HEK293 (cell line): ENCODE measurements at regions not wholly inside any gene's neighbourhood (a gene's known extent, or its start where the extent isn't known, plus 50 kb on each side); places are given as distances from the start of the nearest gene placed in this dataset.

Source experiments
- CTCF ChIA-PET: fragments of 350-600 bp; formaldehyde crosslinking; extraction: SDS; loops from one replicate; lab custom pipeline; 2021; ENCODE audit warnings: antibody characterized with exemption; lab: Yijun Ruan, JAX
- POLR2A ChIA-PET: fragments of 300-600 bp; formaldehyde crosslinking; extraction: SDS; loops from one replicate; lab custom pipeline; 2020; ENCODE audit warnings: antibody characterized with exemption, inconsistent platforms; lab: Yijun Ruan, JAX
- H3K27ac ChIP-seq: fragments of 200-500 bp; sonication (Bioruptor generic); 2 replicates; pipeline ENCODE4 v1.5.1; 2014; ENCODE audit warnings: low read depth, low read length, control low read depth, inconsistent platforms; ENCODE audit errors: extremely low read depth
- H3K36me3 ChIP-seq, 2 experiments: fragments of 200-500 bp in 1 of 2; sonication (Bioruptor generic) in 1 of 2; 1 replicate in 1 of 2; 2 replicates in 1 of 2; pipeline ENCODE4 v1.5.1; 2014 to 2017; ENCODE audit warnings: inconsistent platforms in 2 of 2, low read length in 2 of 2; ENCODE audit not compliant: control insufficient read depth in 2 of 2, insufficient read depth in 1 of 2
- H3K4me1 ChIP-seq: fragments of 200-500 bp; sonication (Bioruptor generic); 2 replicates; pipeline ENCODE4 v1.5.1; 2014; ENCODE audit warnings: mild to moderate bottlenecking, low read length, inconsistent platforms; ENCODE audit not compliant: control insufficient read depth, insufficient read depth
- H3K4me3 ChIP-seq: 2 replicates; pipeline ENCODE4 v1.5.1; 2011; ENCODE audit warnings: low read depth, mild to moderate bottlenecking, control low read depth, low read length, moderate library complexity
- H3K9me3 ChIP-seq: fragments of 200-500 bp; sonication (Bioruptor generic); 2 replicates; pipeline ENCODE4 v1.5.1; 2014; ENCODE audit warnings: low read depth, low read length, inconsistent platforms; ENCODE audit not compliant: control insufficient read depth, insufficient read depth
- TCF7L2 ChIP-seq: IDR thresholded peaks from 2 replicates; pipeline ENCODE4 v1.6.1; 2011; ENCODE audit warnings: low read depth, mild to moderate bottlenecking, inconsistent platforms, low read length, moderate library complexity, borderline replicate concordance
- ZBTB1 ChIP-seq: fragments of 450-650 bp; formaldehyde crosslinking; IDR thresholded peaks from 2 replicates; pipeline ENCODE4 v1.5.1; 2016; ENCODE audit warnings: missing biosample characterization, missing genetic modification characterization
- ZFP37 ChIP-seq: fragments of 450-650 bp; formaldehyde crosslinking; IDR thresholded peaks from 2 replicates; pipeline ENCODE4 v1.5.1; 2016; ENCODE audit warnings: missing biosample characterization, missing genetic modification characterization
- ZFP41 ChIP-seq: fragments of 450-650 bp; formaldehyde crosslinking; IDR thresholded peaks from 2 replicates; pipeline ENCODE4 v1.5.1; 2016; ENCODE audit warnings: missing biosample characterization, missing genetic modification characterization, borderline replicate concordance
- ZNF112 ChIP-seq: fragments of 450-650 bp; formaldehyde crosslinking; IDR thresholded peaks from 2 replicates; pipeline ENCODE4 v1.5.0; 2017; ENCODE audit warnings: missing biosample characterization, missing genetic modification characterization
- ZNF19 ChIP-seq: fragments of 450-650 bp; formaldehyde crosslinking; IDR thresholded peaks from 2 replicates; pipeline ENCODE4; 2016; ENCODE audit warnings: missing biosample characterization, missing genetic modification characterization, low read depth
- ZNF24 ChIP-seq: fragments of 450-650 bp; formaldehyde crosslinking; IDR thresholded peaks from 2 replicates; pipeline ENCODE4 v1.5.1; 2016; ENCODE audit warnings: missing biosample characterization, missing genetic modification characterization
- ZNF571 ChIP-seq: fragments of 450-650 bp; formaldehyde crosslinking; IDR thresholded peaks from 2 replicates; pipeline ENCODE4 v1.5.0; 2017; ENCODE audit warnings: missing biosample characterization, missing genetic modification characterization
- ZNF658 ChIP-seq: fragments of 450-650 bp; formaldehyde crosslinking; IDR thresholded peaks from 2 replicates; pipeline ENCODE4; 2016; ENCODE audit warnings: missing biosample characterization, missing genetic modification characterization
- TF ChIP-seq, protein P1 (sequence below): fragments of 450-650 bp; IDR thresholded peaks from 2 replicates; pipeline ENCODE4 v1.5.1; 2018; ENCODE audit warnings: missing biosample characterization, missing genetic modification characterization
- TF ChIP-seq, protein P2 (sequence below): fragments of 450-650 bp; formaldehyde crosslinking; IDR thresholded peaks from 2 replicates; pipeline ENCODE4 v1.5.1; 2016; ENCODE audit warnings: missing biosample characterization, missing genetic modification characterization, low read depth
- TF ChIP-seq, protein P3 (sequence below): fragments of 450-650 bp; formaldehyde crosslinking; IDR thresholded peaks from 2 replicates; pipeline ENCODE4 v1.5.1; 2016; ENCODE audit warnings: missing biosample characterization, missing genetic modification characterization
- TF ChIP-seq, protein P4 (sequence below): sonication (generic); formaldehyde crosslinking; IDR thresholded peaks from 2 replicates; pipeline ENCODE4 v1.8.1; 2022; ENCODE audit warnings: mild to moderate bottlenecking, moderate library complexity, missing genetic modification reagents
- TF ChIP-seq, protein P5 (sequence below): fragments of 450-650 bp; formaldehyde crosslinking; IDR thresholded peaks from 2 replicates; pipeline ENCODE4 v1.5.1; 2016; ENCODE audit warnings: missing biosample characterization, missing genetic modification characterization
- TF ChIP-seq, protein P6 (sequence below): fragments of 450-650 bp; formaldehyde crosslinking; IDR thresholded peaks from 2 replicates; pipeline ENCODE4; 2016; ENCODE audit warnings: missing biosample characterization, missing genetic modification characterization
- TF ChIP-seq, protein P7 (sequence below): fragments of 450-650 bp; formaldehyde crosslinking; IDR thresholded peaks from 2 replicates; pipeline ENCODE4 v1.5.1; 2017; ENCODE audit warnings: missing biosample characterization, missing genetic modification characterization
- TF ChIP-seq, protein P8 (sequence below): fragments of 450-650 bp; formaldehyde crosslinking; IDR thresholded peaks from 2 replicates; pipeline ENCODE4 v1.5.1; 2017; ENCODE audit warnings: missing biosample characterization, missing genetic modification characterization

DNA sequence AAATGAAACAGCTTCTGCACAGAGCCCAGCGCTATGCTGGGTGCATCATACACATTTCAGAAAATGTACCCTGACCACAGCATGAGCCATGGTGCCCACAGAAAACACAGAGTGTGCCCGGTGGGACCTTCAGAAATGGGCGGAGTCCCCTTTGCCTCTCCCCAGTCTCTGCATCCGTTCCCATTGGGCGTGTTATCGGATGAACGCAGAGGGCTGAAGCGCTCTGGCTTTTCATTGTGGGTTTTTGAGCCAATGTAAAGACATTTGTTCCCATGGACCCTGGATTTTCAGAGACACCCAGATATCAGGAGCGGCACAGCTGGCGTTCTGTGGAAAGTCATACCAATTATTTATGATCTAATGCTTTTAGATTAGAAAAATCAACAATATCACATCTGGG is 99.8 kb downstream of the DACT2 start:
- Histone ChIP-seq H3K4me1 (peaks cover 10% of the 10 kb centered on the region), H3K4me3 (no peak overlapping the region), H3K9me3 (no peaks in the 10 kb centered on the region), H3K36me3 (no peaks in the 10 kb centered on the region), H3K27ac (no peak overlapping the region)
- ChIA-PET CTCF (interaction anchor here (0.6 to 2.0 kb wide), 4 partner anchors 18 to 589 kb away, joined by 3 to 11 read pairs (median 4); no protein-coding TSS in a partner anchor), POLR2A (no interaction called here)
- TF ChIP-seq ZNF658 (no peak), ZNF19 (tag by site-specific recombination) (no peak), ZNF24 (tag by site-specific recombination) (no peak), ZNF571 (tag by site-specific recombination) (no peak), ZNF112 (no peak), ZBTB1 (tag by site-specific recombination) (no peak), ZFP37 (tag by site-specific recombination) (no peak), ZFP41 (tag by site-specific recombination) (no peak), TCF7L2 (no peak)
- TF ChIP-seq, protein P1, sequence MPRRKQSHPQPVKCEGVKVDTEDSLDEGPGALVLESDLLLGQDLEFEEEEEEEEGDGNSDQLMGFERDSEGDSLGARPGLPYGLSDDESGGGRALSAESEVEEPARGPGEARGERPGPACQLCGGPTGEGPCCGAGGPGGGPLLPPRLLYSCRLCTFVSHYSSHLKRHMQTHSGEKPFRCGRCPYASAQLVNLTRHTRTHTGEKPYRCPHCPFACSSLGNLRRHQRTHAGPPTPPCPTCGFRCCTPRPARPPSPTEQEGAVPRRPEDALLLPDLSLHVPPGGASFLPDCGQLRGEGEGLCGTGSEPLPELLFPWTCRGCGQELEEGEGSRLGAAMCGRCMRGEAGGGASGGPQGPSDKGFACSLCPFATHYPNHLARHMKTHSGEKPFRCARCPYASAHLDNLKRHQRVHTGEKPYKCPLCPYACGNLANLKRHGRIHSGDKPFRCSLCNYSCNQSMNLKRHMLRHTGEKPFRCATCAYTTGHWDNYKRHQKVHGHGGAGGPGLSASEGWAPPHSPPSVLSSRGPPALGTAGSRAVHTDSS (tag by site-specific recombination): no peak
- TF ChIP-seq, protein P2, sequence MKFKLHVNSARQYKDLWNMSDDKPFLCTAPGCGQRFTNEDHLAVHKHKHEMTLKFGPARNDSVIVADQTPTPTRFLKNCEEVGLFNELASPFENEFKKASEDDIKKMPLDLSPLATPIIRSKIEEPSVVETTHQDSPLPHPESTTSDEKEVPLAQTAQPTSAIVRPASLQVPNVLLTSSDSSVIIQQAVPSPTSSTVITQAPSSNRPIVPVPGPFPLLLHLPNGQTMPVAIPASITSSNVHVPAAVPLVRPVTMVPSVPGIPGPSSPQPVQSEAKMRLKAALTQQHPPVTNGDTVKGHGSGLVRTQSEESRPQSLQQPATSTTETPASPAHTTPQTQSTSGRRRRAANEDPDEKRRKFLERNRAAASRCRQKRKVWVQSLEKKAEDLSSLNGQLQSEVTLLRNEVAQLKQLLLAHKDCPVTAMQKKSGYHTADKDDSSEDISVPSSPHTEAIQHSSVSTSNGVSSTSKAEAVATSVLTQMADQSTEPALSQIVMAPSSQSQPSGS (tag by site-specific recombination): no peak
- TF ChIP-seq, protein P3, sequence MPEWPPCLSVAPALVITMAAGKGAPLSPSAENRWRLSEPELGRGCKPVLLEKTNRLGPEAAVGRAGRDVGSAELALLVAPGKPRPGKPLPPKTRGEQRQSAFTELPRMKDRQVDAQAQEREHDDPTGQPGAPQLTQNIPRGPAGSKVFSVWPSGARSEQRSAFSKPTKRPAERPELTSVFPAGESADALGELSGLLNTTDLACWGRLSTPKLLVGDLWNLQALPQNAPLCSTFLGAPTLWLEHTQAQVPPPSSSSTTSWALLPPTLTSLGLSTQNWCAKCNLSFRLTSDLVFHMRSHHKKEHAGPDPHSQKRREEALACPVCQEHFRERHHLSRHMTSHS (tag by site-specific recombination): no peak
- TF ChIP-seq, protein P4, sequence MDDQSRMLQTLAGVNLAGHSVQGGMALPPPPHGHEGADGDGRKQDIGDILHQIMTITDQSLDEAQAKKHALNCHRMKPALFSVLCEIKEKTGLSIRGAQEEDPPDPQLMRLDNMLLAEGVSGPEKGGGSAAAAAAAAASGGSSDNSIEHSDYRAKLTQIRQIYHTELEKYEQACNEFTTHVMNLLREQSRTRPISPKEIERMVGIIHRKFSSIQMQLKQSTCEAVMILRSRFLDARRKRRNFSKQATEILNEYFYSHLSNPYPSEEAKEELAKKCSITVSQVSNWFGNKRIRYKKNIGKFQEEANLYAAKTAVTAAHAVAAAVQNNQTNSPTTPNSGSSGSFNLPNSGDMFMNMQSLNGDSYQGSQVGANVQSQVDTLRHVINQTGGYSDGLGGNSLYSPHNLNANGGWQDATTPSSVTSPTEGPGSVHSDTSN (CRISPR knock-in tag): no peak
- TF ChIP-seq, protein P5, sequence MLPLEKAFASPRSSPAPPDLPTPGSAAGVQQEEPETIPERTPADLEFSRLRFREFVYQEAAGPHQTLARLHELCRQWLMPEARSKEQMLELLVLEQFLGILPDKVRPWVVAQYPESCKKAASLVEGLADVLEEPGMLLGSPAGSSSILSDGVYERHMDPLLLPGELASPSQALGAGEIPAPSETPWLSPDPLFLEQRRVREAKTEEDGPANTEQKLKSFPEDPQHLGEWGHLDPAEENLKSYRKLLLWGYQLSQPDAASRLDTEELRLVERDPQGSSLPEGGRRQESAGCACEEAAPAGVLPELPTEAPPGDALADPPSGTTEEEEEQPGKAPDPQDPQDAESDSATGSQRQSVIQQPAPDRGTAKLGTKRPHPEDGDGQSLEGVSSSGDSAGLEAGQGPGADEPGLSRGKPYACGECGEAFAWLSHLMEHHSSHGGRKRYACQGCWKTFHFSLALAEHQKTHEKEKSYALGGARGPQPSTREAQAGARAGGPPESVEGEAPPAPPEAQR (tag by site-specific recombination): no peak
- TF ChIP-seq, protein P6, sequence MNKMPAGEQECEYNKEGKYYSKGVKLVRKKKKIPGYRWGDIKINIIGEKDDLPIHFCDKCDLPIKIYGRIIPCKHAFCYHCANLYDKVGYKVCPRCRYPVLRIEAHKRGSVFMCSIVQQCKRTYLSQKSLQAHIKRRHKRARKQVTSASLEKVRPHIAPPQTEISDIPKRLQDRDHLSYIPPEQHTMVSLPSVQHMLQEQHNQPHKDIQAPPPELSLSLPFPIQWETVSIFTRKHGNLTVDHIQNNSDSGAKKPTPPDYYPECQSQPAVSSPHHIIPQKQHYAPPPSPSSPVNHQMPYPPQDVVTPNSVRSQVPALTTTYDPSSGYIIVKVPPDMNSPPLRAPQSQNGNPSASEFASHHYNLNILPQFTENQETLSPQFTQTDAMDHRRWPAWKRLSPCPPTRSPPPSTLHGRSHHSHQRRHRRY (tag by site-specific recombination): no peak
- TF ChIP-seq, protein P7, sequence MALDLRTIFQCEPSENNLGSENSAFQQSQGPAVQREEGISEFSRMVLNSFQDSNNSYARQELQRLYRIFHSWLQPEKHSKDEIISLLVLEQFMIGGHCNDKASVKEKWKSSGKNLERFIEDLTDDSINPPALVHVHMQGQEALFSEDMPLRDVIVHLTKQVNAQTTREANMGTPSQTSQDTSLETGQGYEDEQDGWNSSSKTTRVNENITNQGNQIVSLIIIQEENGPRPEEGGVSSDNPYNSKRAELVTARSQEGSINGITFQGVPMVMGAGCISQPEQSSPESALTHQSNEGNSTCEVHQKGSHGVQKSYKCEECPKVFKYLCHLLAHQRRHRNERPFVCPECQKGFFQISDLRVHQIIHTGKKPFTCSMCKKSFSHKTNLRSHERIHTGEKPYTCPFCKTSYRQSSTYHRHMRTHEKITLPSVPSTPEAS (tag by site-specific recombination): no peak
- TF ChIP-seq, protein P8, sequence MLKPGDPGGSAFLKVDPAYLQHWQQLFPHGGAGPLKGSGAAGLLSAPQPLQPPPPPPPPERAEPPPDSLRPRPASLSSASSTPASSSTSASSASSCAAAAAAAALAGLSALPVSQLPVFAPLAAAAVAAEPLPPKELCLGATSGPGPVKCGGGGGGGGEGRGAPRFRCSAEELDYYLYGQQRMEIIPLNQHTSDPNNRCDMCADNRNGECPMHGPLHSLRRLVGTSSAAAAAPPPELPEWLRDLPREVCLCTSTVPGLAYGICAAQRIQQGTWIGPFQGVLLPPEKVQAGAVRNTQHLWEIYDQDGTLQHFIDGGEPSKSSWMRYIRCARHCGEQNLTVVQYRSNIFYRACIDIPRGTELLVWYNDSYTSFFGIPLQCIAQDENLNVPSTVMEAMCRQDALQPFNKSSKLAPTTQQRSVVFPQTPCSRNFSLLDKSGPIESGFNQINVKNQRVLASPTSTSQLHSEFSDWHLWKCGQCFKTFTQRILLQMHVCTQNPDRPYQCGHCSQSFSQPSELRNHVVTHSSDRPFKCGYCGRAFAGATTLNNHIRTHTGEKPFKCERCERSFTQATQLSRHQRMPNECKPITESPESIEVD (tag by site-specific recombination): no peak
